ENCODE measurements at regions not wholly inside any gene's neighbourhood (a gene's known extent, or its start where the extent isn't known, plus 50 kb on each side); places are given as distances from the start of the nearest gene placed in this dataset.

- TF ChIP-seq DMTF1 (CRISPR knock-in tag; IDR thresholded peaks at IDR 0.05) (no peak), ZNF407 (CRISPR knock-in tag; IDR thresholded peaks at IDR 0.05; ENCODE audit: not compliant biosample characterization) (no peak), TBX3 (IDR thresholded peaks at IDR 0.05; ENCODE audit: borderline replicate concordance) (no peak), ARID4A (CRISPR knock-in tag; IDR thresholded peaks at IDR 0.05; ENCODE audit: borderline replicate concordance) (no peak), PAWR (CRISPR knock-in tag; IDR thresholded peaks at IDR 0.05; ENCODE audit: borderline replicate concordance) (no peak), ATRX (CRISPR knock-in tag; IDR thresholded peaks at IDR 0.05; ENCODE audit: borderline replicate concordance) (no peak)
These were observed 316.0 kb downstream of the MTX2 start (continued) for GRCh38 chr2:176585291-176585690.

Measured in HepG2 (cell line).